ENCODE measurements at regions not wholly inside any gene's neighbourhood (a gene's known extent, or its start where the extent isn't known, plus 50 kb on each side); places are given as distances from the start of the nearest gene placed in this dataset.

- no peak for DNase-seq (ENCODE audit: extremely low read depth, low read depth)
- no peak for TF ChIP-seq CTCF (IDR thresholded peaks at IDR 0.05; ENCODE audit: low read depth, low read length)
Measured at GRCh38 chr10:58896229-58896628, 280.2 kb upstream of the PHYHIPL start.

- TF ChIP-seq CTCF (IDR thresholded peaks at IDR 0.05; ENCODE audit: low read depth, low read length) = no peak
- DNase-seq (ENCODE audit: extremely low read depth, low read depth) = no peak
Measured at GRCh38 chr10:58897236-58897635, 279.2 kb upstream of the PHYHIPL start.

- no peak for DNase-seq (ENCODE audit: extremely low read depth, low read depth)
- no peak for TF ChIP-seq CTCF (IDR thresholded peaks at IDR 0.05; ENCODE audit: low read depth, low read length)
Measured at GRCh38 chr10:58897708-58898107, 278.7 kb upstream of the PHYHIPL start.

GRCh38 chr10:58898854-58899573 lies 277.4 kb upstream of the PHYHIPL start:
- no peak for TF ChIP-seq CTCF (IDR thresholded peaks at IDR 0.05; ENCODE audit: low read depth, low read length)
- DNase-seq (ENCODE audit: extremely low read depth, low read depth) = no peak

- no peak for TF ChIP-seq CTCF (IDR thresholded peaks at IDR 0.05; ENCODE audit: low read depth, low read length)
- DNase-seq (ENCODE audit: extremely low read depth, low read depth) = no peak
Measured at GRCh38 chr10:58901092-58901646, 275.3 kb upstream of the PHYHIPL start.

GRCh38 chr10:58903071-58903470 lies 273.4 kb upstream of the PHYHIPL start:
- no peak for DNase-seq (ENCODE audit: extremely low read depth, low read depth)
- TF ChIP-seq CTCF (IDR thresholded peaks at IDR 0.05; ENCODE audit: low read depth, low read length) = no peak

GRCh38 chr10:58909881-58910280 lies 266.6 kb upstream of the PHYHIPL start:
- DNase-seq (ENCODE audit: extremely low read depth, low read depth) = no peak

More at GRCh38 chr10:58909881-58910280, 266.6 kb upstream of the PHYHIPL start:
- TF ChIP-seq CTCF (IDR thresholded peaks at IDR 0.05; ENCODE audit: low read depth, low read length) = no peak
